Ishikawa (cell line): ENCODE measurements at regions not wholly inside any gene's neighbourhood (a gene's known extent, or its start where the extent isn't known, plus 50 kb on each side); places are given as distances from the start of the nearest gene placed in this dataset.

Experiments
- EGR1 ChIP-seq: IDR thresholded peaks from 2 replicates; pipeline ENCODE4 v1.6.1; 2012
- REST ChIP-seq: IDR thresholded peaks from 2 replicates; pipeline ENCODE4 v1.6.1; 2012; ENCODE audit warnings: low read depth, mild to moderate bottlenecking

- TF ChIP-seq EGR1 (no peak), REST (no peak)
These were observed 248.4 kb downstream of the PLK2 start for GRCh38 chr5:58211441-58211840.
